SK-MEL-5 (cell line): ENCODE measurements at regions not wholly inside any gene's neighbourhood (a gene's known extent, or its start where the extent isn't known, plus 50 kb on each side); places are given as distances from the start of the nearest gene placed in this dataset.
"Not testable (repeated sequence)": the region's sequence is repeated elsewhere in the genome, so short reads cannot be mapped to it uniquely, and the experiment has no call there.

ENCODE experiments used
- DNase-seq: peaks from one replicate; pipeline ENCODE4 v3.0.0-alpha.2; 2016; ENCODE audit warnings: low read depth, low spot score
- in situ Hi-C: cut with HindIII; loops from 2 replicates; pipeline ENCODE4 v1.10.0; 2016; ENCODE audit warnings: low sequenced_read_pairs, high pct_unique_total_duplicates, low pct_unique_long_range_greater_than_20kb

DNA sequence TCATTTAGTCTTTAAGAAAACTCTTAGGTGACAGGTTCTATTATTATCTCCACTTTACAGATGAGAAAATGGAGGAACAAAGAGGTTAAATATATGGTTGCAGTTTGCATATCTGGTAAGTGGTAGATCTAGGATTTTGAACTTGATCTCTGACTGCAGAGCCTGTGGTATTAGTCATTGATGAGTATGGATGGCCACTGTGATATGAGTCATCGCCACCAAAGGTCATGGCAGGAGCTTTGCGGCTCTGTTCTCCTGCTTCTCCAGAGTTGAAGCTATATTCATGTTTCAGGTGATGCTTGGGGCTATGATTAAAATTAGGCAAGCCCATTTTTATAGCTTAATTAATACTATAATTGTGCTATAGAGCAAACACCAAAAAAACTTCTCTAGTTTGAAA lies 306.2 kb upstream of the DPPA4 start:
- in situ Hi-C loops = no loop called here
- peak; percentile 3 for DNase-seq

DNA sequence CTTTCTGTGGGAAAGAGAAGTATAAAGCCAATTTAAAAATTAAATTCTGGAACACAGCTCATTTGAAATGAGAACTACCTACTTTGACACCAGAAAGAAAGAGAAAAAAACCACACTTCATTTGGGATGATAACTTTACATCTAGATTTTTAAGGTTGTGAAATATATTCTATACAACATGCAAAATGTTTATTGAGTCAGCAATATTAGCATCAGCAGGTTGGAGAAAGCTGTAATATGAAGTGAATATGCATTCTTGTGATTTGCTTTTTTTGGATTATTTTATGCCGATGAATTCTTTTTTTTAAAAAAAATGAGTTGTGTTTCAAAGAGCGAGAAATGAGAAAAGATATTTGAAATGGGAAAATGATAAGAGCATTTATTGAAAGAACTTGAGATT lies 307.0 kb upstream of the DPPA4 start:
- in situ Hi-C loops = no loop called here

DNA sequence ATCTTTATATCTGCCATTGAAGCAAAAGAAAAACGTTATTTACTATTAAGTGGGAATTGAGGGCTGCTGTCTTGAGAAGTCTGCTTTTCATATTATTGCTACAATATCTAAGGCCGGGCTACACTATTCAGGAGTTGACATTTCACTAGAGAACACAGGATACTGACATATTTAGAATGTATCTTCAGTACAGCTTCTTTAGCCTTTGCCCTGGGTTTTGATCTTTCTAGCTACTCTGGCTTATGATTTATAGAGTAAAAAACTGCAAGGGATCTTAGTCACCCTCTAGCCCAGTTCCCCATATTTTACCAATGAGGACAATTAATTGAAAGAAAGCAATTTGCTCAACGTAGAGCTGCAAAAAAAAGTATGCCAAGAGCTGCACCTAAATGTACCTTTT lies 307.4 kb upstream of the DPPA4 start:
- no peak for DNase-seq
- in situ Hi-C loops = no loop called here

More for the DNA sequence above, 307.0 kb upstream of the DPPA4 start:
- DNase-seq = no peak

DNA sequence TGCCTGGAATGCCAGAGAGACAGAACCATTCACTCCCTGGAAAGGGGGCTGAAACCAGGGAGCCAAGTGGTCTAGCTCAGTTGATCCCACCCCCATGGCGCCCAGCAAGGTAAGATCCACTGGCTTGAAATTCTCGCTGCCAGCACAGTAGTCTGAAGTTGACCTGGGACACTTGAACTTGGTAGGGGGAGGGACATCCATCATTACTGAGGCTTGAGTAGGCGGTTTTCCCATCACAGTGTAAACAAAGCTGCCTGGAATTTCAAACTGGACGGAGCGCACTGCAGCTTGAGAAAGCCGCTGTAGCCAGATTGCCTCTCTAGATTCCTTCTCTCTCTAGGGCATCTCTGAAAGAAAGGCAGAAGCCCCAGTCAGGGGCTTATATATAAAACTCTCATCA lies 310.7 kb upstream of the DPPA4 start:
- no peak for DNase-seq
- in situ Hi-C loops = no loop called here

DNA sequence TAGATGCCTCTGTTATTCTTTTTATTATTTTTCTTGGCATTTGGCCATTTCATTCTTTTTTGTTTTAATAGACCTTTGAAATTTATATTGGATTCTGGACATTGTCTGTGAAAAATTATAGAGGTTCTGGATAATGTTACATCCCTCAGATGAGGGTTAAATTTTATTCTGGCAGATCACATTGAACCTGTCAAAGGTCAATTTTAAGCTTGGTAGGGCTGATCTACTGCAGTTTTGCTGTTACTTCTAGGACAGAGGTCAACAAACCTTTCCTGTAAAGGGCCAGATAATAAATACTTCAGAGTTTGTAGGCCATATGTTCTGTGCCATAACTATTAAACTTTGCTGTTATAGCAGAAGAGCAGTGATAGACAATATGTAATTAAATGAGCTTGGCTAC lies 318.9 kb upstream of the DPPA4 start:
- DNase-seq = no peak
- in situ Hi-C loops = no loop called here

DNA sequence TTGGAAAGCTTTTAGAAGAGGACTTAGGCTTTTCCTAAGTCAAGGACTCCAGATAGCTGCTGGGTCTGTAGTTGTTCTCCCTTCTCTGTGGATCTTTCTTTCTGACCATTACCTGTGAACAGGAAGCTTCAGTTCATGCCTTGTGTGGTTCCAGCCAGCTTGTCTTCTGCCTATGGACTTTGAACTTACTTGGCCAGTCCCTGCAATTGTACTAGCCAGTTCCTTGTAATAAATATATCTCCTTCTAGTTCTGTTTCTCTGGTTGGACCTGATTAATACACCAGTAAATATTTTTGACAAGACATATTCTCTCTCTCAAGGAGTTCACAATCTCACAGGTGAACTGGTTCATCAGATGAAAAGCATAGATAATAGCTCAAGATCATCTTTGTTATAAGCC lies 341.3 kb upstream of the DPPA4 start:
- no peak for DNase-seq
- in situ Hi-C loops = no loop called here

DNA sequence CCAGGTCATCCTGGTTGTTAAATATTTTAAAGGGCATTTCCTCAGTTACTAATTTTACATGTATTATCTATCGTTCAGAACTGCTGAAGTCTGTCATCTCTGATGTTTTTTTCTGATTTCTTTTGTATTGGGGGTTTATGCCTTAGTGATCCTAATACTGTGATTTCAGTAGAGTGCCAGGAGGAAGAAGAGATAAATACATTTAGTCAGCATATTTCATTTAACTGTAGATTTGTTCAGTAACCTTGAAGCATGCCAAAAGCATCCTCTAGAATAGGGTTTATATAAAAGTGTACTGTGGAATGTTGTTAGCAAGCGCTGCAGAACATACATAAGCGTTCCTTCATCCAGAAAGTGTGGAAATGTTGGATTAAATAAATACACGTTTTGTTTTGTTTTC lies 342.3 kb upstream of the DPPA4 start:
- DNase-seq = no peak
- in situ Hi-C loops = no loop called here

DNA sequence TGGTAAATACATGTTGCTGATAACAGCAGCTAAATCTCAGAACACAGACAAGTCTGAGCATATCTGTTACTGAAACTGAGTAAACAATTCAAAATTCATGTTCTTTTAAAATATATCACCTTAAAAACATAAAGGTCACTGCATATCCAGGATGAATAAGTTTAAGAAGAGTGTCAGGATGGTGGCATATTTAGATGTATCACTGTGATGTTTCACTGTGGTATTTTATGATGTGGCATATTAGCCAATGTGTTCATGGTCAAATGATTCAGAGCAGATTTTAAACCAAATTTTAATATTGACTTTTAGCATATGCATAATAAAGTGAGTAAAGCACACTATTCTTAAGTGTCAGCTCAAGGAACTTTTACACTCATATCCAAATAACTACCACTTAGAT lies 346.4 kb upstream of the DPPA4 start:
- in situ Hi-C loops = no loop called here
- no peak for DNase-seq

DNA sequence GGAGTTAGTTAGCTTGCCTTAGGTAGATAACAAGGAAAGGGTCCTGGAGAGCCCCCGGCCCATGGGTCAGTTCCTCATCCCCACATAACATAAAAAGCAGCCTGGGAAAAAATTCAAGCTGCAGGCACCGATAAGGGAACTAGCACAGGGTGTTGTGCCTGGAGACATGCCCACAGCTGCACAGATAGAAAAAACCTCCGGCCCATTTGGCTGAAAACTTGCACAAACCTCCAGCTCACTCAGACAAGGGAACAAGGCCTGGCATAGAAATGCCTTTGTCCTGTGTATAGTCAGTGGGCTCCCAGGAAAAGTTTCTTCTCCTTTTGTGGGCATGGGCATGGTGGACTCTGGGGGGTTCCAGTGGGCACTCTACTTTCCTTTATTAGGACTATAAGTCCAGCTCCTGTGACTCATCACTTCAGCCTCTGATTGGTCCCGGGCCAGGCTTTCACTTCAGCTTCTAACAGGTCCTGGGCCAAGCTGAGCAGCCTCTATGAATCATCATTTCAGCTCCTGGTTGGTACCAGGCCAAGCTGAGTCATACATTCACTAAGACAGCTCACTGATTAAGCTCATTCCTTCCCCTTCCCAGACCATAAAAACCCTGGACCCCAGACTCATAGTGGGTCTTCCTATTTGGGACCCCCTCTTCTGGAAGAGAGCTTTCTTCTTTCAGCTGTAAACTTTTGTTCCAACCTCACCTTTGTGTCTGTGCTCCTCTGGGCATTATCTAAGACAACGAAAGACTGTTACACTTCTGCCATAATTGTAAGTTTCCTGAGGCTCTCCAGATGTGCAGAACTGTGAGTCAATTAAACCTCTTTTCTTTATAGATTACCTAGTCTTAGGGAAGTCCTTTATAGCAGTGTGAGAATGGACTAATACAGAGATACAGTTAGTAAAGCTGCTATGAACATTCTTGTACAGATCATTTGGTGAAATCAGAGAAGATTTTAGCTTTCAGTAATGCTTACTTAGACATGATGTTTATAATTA lies 348.0 kb upstream of the DPPA4 start:
- peak; percentile 6 for DNase-seq
- in situ Hi-C loops = no loop called here

DNA sequence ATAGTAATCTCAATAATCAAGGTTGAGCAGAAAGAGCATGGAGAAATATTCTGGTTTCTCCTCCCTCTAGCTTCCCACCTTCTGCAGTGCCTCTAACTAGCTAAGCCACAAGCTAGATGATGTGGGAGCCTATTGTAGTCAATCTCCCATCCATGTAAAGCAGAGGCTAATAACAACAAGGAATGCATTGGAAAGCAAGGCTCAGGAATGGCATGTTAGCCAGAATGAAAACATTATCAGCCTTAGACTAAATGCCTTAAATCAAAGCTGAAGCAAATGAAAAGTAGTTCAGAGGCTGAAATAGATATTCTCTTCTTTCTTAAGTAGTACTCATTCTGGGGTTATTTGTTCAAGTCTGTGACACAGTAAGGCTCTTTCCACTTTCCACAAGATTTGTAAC lies 350.3 kb upstream of the DPPA4 start:
- in situ Hi-C loops = no loop called here
- DNase-seq = no peak

DNA sequence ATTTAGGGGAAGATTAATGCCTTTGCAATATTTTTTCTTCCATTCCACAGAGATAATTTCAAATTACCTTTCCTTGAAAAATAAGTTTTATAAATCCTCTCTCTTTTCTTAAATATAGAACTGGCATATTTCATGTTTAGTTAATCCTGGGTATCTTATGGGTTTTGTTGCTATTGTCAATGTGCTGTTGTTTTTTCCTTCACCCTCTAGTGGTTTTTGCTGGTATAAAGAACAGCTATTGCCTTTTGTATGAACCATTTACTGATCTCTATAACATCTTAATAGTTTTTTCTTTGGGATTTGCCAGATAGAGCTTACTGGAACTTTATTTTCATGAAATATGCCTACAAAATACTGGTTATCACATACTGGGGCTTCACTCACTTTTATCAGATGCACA lies 359.6 kb upstream of the DPPA4 start:
- DNase-seq = no peak
- in situ Hi-C loops = no loop called here

DNA sequence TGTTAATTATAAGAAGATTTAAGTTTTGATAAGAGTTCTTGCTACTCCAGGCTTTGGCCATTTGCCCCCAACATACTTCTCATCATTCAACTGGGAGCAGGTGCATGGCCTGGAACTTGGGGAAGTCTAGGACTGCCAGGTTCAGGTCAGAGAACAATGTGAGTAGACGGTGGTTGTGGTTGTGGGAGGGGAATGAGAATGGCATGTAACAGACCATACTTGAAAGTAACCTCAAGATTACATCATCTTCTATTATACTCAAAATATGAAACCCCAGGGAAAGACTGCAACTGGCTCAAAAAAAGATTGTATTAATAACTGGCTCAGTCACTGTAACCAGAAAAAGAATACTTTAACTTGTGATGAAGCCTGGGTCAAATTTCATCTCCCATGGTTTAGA lies 364.9 kb upstream of the DPPA4 start:
- in situ Hi-C loops = no loop called here
- DNase-seq = no peak

DNA sequence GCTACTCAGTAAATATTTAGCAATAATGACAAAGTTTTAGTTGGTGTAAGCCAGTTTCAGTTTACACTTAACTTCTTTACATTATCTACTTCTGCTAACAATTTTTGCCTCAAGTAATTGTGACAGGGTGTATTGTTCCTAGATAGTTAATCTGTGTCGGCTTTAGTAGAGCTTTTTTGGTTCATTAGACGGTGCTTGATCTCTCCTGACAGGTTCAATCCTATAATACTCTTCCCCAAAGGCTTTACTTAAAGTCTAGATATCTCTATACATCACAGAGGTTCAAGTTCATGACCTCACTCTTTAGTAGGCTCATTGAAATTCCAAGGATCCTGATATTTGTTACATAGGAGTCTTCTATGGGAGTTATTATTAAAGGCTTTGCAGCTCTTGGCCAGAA lies 365.6 kb upstream of the DPPA4 start:
- DNase-seq = no peak
- in situ Hi-C loops = no loop called here

DNA sequence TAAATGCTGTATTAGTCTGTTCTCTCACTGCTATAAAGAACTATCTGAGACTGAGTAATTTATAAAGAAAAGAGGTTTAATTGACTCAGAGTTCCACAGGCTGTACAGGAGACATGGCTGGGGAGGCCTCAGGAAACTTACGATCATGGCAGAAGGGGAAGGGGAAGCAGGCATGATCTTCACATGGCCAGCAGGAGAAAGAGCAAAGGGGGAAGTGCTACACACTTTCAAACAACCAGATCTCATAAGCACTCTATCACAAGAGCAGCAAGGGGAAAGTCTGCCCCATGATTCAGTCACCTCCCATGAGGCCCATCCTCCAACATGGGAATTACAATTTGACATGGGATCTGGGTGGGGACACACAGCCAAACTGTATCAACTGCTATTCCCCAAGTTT lies 367.8 kb upstream of the DPPA4 start:
- in situ Hi-C loops, DNase-seq: not testable (repeated sequence)

DNA sequence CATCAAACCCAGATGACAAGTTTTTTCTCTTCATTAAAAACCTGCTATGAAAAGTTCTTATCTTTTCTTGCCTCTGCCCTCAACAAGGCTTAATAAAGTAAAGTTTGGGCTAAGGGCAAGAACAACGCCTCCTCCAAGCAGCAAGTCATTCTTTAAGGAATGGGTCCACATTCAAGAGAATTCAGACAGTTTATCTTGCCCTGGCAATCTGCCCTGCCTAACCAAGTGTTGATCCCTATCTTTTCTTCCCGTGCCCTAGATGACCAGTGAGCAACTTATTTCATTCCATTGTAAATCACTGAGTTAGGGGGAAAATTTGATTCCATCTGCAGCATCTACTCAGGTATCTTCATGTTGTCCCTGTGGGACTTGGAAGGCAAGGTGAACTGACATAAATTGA lies 370.3 kb upstream of the DPPA4 start:
- in situ Hi-C loops = no loop called here

DNA sequence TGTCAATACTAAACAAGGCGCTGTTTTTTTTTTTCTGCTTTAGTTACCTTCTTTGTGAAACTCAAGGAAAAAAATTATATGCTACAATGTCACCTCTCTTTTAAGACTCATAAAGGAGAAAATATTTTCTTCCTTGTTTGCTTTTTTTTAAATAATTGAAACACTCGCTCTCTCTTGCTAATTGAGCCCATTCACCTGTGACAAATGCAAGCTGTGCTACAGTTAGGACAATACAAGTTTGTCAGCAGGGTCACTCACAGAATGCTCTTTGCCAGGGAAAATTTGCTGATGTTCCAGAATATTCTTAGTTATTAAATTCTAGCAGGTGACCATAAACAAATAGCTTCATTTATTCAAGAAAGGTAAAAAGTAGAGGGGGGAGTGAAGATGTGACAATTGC lies 375.9 kb upstream of the DPPA4 start:
- DNase-seq = no peak
- in situ Hi-C loops = no loop called here

More for the DNA sequence above, 370.3 kb upstream of the DPPA4 start:
- DNase-seq = no peak

DNA sequence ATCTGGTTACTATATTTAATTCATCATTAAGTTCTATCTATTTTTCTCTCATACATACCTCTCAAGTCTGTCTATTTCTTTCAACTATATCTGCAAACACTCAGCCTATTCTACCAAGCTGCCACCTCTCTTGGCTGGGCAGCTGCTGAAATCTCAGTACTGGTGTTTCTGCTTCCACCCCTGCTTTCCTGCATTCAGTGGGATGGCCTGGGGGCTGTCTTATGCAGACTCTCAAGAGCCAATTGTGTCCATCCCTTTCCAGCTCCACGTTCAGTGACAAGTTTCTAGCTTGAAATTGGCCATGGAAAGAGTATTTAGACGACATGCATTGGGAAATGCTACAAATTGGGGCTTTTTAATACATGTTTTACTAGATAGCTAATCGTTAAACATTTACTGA lies 378.4 kb upstream of the DPPA4 start:
- no peak for DNase-seq
- in situ Hi-C loops = no loop called here

DNA sequence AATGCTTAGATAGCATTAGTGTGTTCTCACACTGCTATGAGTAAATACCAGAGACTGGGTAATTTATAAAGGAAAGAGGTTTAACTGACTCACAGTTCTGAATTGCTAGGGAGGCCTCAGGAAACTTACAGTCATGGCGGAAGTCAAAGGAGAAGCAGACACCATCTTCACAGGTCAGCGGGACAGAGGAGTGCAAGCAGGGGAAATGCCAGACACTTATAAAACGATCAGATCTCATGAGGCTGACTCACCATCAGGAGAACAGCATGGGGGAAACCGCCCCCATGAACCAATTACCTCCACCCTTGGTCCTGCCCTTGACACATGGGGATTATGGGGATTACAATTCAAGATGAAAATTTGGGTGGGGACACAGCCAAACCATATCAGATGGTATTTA lies 381.5 kb upstream of the DPPA4 start:
- no peak for DNase-seq
- in situ Hi-C loops = no loop called here

DNA sequence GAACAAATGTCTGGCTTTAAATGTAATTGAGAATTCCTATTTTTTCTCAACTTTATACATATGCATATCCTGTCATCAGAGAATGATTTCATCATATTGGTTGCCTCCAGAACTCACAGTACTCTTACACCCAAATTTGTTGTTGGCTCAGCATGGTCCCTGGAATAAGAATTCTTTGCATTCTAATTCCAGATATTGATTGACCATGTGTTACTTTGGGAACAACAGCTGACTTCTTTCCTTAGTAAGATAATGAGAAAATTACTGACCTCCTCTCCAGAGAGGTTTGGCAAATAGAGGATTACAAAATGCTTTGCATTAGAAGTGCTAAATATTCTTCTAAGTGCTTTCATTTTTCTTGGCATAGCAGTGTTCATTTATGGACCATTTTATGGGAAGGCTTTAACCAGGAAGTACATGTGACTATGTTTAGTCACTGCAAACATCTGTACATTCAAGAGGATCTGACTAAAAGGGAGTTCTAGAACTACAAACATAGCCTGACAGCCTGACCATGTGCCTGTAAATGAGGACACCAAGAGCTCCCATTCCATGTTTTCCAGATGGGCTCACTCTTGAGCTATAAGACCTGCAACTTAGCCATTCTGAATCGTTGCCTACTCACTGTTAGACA lies 391.6 kb upstream of the DPPA4 start:
- in situ Hi-C loops = no loop called here
- no peak for DNase-seq
